ENCODE measurements at regions not wholly inside any gene's neighbourhood (a gene's known extent, or its start where the extent isn't known, plus 50 kb on each side); places are given as distances from the start of the nearest gene placed in this dataset.

- DNase-seq (ENCODE audit: low read depth), result no peak
- no peaks in the 10 kb centered on the region for H3K27me3 ChIP-seq (ENCODE audit: control insufficient read depth, insufficient read depth, low read length)
- H3K4me3 ChIP-seq (ENCODE audit: low read depth, low read length), result no peak overlapping the region
- TF ChIP-seq CTCF (IDR thresholded peaks at IDR 0.05; ENCODE audit: insufficient read depth, low read length, poor library complexity, severe bottlenecking), result no peak
- H3K36me3 ChIP-seq (ENCODE audit: control insufficient read depth, insufficient read depth, low read length), result no peaks in the 10 kb centered on the region
Measured at GRCh38 chr9:82457298-82457697, 468.7 kb downstream of the SPATA31D1 start.

GRCh38 chr9:82457891-82458290 lies 469.3 kb downstream of the SPATA31D1 start:
- Histone ChIP-seq H3K36me3 (ENCODE audit: control insufficient read depth, insufficient read depth, low read length) (no peaks in the 10 kb centered on the region), H3K4me3 (ENCODE audit: low read depth, low read length) (no peak overlapping the region), H3K27me3 (ENCODE audit: control insufficient read depth, insufficient read depth, low read length) (no peaks in the 10 kb centered on the region)
- DNase-seq (ENCODE audit: low read depth), result no peak
- no peak for TF ChIP-seq CTCF (IDR thresholded peaks at IDR 0.05; ENCODE audit: insufficient read depth, low read length, poor library complexity, severe bottlenecking)

GRCh38 chr9:82458296-82458695 lies 469.7 kb downstream of the SPATA31D1 start:
- DNase-seq (ENCODE audit: low read depth), result no peak
- TF ChIP-seq CTCF (IDR thresholded peaks at IDR 0.05; ENCODE audit: insufficient read depth, low read length, poor library complexity, severe bottlenecking), result no peak
- Histone ChIP-seq H3K27me3 (ENCODE audit: control insufficient read depth, insufficient read depth, low read length) (no peaks in the 10 kb centered on the region), H3K36me3 (ENCODE audit: control insufficient read depth, insufficient read depth, low read length) (no peaks in the 10 kb centered on the region), H3K4me3 (ENCODE audit: low read depth, low read length) (no peak overlapping the region)

- DNase-seq (ENCODE audit: low read depth), result no peak
- Histone ChIP-seq H3K27me3 (ENCODE audit: control insufficient read depth, insufficient read depth, low read length) (no peaks in the 10 kb centered on the region), H3K36me3 (ENCODE audit: control insufficient read depth, insufficient read depth, low read length) (no peaks in the 10 kb centered on the region), H3K4me3 (ENCODE audit: low read depth, low read length) (no peak overlapping the region)
- peak; percentile 41 for TF ChIP-seq CTCF (IDR thresholded peaks at IDR 0.05; ENCODE audit: insufficient read depth, low read length, poor library complexity, severe bottlenecking)
Measured at GRCh38 chr9:82466616-82467260, 478.2 kb downstream of the SPATA31D1 start.

- H3K27me3 ChIP-seq (ENCODE audit: control insufficient read depth, insufficient read depth, low read length), result no peaks in the 10 kb centered on the region
- no peak for DNase-seq (ENCODE audit: low read depth)
- H3K4me3 ChIP-seq (ENCODE audit: low read depth, low read length), result no peak overlapping the region
- H3K36me3 ChIP-seq (ENCODE audit: control insufficient read depth, insufficient read depth, low read length), result no peaks in the 10 kb centered on the region
- no peak for TF ChIP-seq CTCF (IDR thresholded peaks at IDR 0.05; ENCODE audit: insufficient read depth, low read length, poor library complexity, severe bottlenecking)
Measured at GRCh38 chr9:82467436-82467835, 478.9 kb downstream of the SPATA31D1 start.

- no peak for DNase-seq (ENCODE audit: low read depth)
- no peak for TF ChIP-seq CTCF (IDR thresholded peaks at IDR 0.05; ENCODE audit: insufficient read depth, low read length, poor library complexity, severe bottlenecking)
- Histone ChIP-seq H3K27me3 (ENCODE audit: control insufficient read depth, insufficient read depth, low read length) (no peaks in the 10 kb centered on the region), H3K36me3 (ENCODE audit: control insufficient read depth, insufficient read depth, low read length) (no peaks in the 10 kb centered on the region), H3K4me3 (ENCODE audit: low read depth, low read length) (no peak overlapping the region)
Measured at GRCh38 chr9:82474235-82474634, 485.7 kb downstream of the SPATA31D1 start.
